ENCODE measurements at regions not wholly inside any gene's neighbourhood (a gene's known extent, or its start where the extent isn't known, plus 50 kb on each side); places are given as distances from the start of the nearest gene placed in this dataset.

GRCh38 chr5:4419281-4419680 lies 720.8 kb upstream of the ADAMTS16 start:
- Histone ChIP-seq H3K27ac (ENCODE audit: low read depth in 2 of 2, low read length in 2 of 2) (no peak overlapping the region), H3K9ac (ENCODE audit: low read length in 3 of 3) (no peak overlapping the region), H3K27me3 (ENCODE audit: control insufficient read depth, insufficient read depth, low read length) (no peaks in the 10 kb centered on the region), H3K4me3 (ENCODE audit: low read length in 3 of 3) (no peak overlapping the region), H3K9me3 (ENCODE audit: control insufficient read depth in 2 of 3, insufficient read depth in 1 of 3, low read length in 3 of 3) (no peaks in the 10 kb centered on the region), H3K4me1 (ENCODE audit: control insufficient read depth in 2 of 3, insufficient read depth in 2 of 3, low read depth in 1 of 3, low read length in 3 of 3) (no peaks in the 10 kb centered on the region), H3K36me3 (ENCODE audit: control insufficient read depth in 2 of 3, insufficient read depth in 3 of 3, low read length in 3 of 3) (no peaks in the 10 kb centered on the region)
- intact Hi-C loops (cut with DNase I) = no loop called here
- TF ChIP-seq, protein P1, sequence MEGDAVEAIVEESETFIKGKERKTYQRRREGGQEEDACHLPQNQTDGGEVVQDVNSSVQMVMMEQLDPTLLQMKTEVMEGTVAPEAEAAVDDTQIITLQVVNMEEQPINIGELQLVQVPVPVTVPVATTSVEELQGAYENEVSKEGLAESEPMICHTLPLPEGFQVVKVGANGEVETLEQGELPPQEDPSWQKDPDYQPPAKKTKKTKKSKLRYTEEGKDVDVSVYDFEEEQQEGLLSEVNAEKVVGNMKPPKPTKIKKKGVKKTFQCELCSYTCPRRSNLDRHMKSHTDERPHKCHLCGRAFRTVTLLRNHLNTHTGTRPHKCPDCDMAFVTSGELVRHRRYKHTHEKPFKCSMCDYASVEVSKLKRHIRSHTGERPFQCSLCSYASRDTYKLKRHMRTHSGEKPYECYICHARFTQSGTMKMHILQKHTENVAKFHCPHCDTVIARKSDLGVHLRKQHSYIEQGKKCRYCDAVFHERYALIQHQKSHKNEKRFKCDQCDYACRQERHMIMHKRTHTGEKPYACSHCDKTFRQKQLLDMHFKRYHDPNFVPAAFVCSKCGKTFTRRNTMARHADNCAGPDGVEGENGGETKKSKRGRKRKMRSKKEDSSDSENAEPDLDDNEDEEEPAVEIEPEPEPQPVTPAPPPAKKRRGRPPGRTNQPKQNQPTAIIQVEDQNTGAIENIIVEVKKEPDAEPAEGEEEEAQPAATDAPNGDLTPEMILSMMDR (IDR thresholded peaks at IDR 0.05; ENCODE audit: borderline replicate concordance, extremely low read depth, insufficient read depth) = no peak
- peak in 2 of 5 donors; percentile 29 to 35 for DNase-seq
- FAIRE-seq = no peak

DNA sequence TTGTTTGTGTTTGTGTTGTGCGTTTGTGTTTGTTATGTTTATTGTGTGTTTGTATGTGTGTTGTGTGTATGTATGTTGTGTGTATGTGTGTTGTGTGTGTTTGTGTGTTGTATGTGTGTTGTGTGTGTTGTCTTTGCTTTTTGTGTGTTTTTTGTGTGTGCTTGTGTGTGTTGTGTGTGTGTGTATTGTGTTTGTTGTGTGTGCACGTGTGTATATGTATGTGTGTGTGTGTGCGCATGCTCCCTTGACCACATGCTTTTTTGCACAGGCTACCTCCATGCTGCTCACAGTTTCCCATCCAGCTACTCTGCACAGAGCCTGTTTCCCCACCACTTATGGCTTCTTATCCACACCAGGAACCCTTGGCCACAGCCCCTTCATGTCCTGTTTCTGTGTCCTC lies 720.0 kb upstream of the ADAMTS16 start:
- no peak for FAIRE-seq

GRCh38 chr5:4420681-4421080 lies 719.4 kb upstream of the ADAMTS16 start:
- no peaks in the 10 kb centered on the region for H3K36me3 ChIP-seq (ENCODE audit: control insufficient read depth in 2 of 3, insufficient read depth in 3 of 3, low read length in 3 of 3)
- no peak overlapping the region for H3K4me3 ChIP-seq (ENCODE audit: low read length in 3 of 3)
- DNase-seq (peak in 1 of 5 donors; percentile 7), FAIRE-seq (no peak)
- intact Hi-C loops (cut with DNase I) = no loop called here
- H3K9me3 ChIP-seq (ENCODE audit: control insufficient read depth in 2 of 3, insufficient read depth in 1 of 3, low read length in 3 of 3) = no peaks in the 10 kb centered on the region
- TF ChIP-seq, protein P1 (IDR thresholded peaks at IDR 0.05; ENCODE audit: borderline replicate concordance, extremely low read depth, insufficient read depth) = no peak
- no peaks in the 10 kb centered on the region for H3K4me1 ChIP-seq (ENCODE audit: control insufficient read depth in 2 of 3, insufficient read depth in 2 of 3, low read depth in 1 of 3, low read length in 3 of 3)
- no peak overlapping the region for H3K27ac ChIP-seq (ENCODE audit: low read depth in 2 of 2, low read length in 2 of 2)
- no peak overlapping the region for H3K9ac ChIP-seq (ENCODE audit: low read length in 3 of 3)
- H3K27me3 ChIP-seq (ENCODE audit: control insufficient read depth, insufficient read depth, low read length) = no peaks in the 10 kb centered on the region

More for the DNA sequence above, 720.0 kb upstream of the ADAMTS16 start:
- no peak overlapping the region for H3K9ac ChIP-seq (ENCODE audit: low read length in 3 of 3)
- H3K9me3 ChIP-seq (ENCODE audit: control insufficient read depth in 2 of 3, insufficient read depth in 1 of 3, low read length in 3 of 3) = no peaks in the 10 kb centered on the region
- H3K36me3 ChIP-seq (ENCODE audit: control insufficient read depth in 2 of 3, insufficient read depth in 3 of 3, low read length in 3 of 3) = no peaks in the 10 kb centered on the region
- H3K27me3 ChIP-seq (ENCODE audit: control insufficient read depth, insufficient read depth, low read length) = no peaks in the 10 kb centered on the region
- TF ChIP-seq, protein P1 (IDR thresholded peaks at IDR 0.05; ENCODE audit: borderline replicate concordance, extremely low read depth, insufficient read depth) = no peak
- intact Hi-C loops (cut with DNase I) = no loop called here
- H3K27ac ChIP-seq (ENCODE audit: low read depth in 2 of 2, low read length in 2 of 2) = no peak overlapping the region
- no peak overlapping the region for H3K4me3 ChIP-seq (ENCODE audit: low read length in 3 of 3)
- no peak for DNase-seq
- no peaks in the 10 kb centered on the region for H3K4me1 ChIP-seq (ENCODE audit: control insufficient read depth in 2 of 3, insufficient read depth in 2 of 3, low read depth in 1 of 3, low read length in 3 of 3)

DNA sequence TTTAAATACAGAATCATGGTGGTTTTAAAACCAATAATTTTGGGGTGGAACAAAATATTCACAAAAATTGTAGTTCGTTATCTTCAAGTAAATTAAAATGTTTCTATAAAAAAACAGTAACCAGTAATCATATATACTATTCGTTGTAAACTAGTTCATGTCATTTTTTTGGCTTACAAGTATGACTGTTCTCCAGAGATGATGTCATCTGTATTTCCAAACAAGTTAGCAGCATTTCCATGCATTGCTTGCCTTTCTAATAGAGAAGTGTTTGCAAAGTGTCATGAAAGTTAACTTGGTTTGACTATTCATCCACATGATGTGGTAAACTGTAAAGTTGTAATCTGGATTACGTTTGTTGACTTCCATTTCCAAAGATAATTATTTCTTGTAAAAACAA lies 717.9 kb upstream of the ADAMTS16 start:
- DNase-seq = no peak
- Histone ChIP-seq H3K9ac (ENCODE audit: low read length in 3 of 3) (no peak overlapping the region), H3K27ac (ENCODE audit: low read depth in 2 of 2, low read length in 2 of 2) (no peak overlapping the region), H3K4me1 (ENCODE audit: control insufficient read depth in 2 of 3, insufficient read depth in 2 of 3, low read depth in 1 of 3, low read length in 3 of 3) (no peaks in the 10 kb centered on the region), H3K4me3 (ENCODE audit: low read length in 3 of 3) (no peak overlapping the region), H3K27me3 (ENCODE audit: control insufficient read depth, insufficient read depth, low read length) (no peaks in the 10 kb centered on the region), H3K9me3 (ENCODE audit: control insufficient read depth in 2 of 3, insufficient read depth in 1 of 3, low read length in 3 of 3) (no peaks in the 10 kb centered on the region), H3K36me3 (ENCODE audit: control insufficient read depth in 2 of 3, insufficient read depth in 3 of 3, low read length in 3 of 3) (no peaks in the 10 kb centered on the region)
- intact Hi-C loops (cut with DNase I) = no loop called here
- FAIRE-seq = no peak
- TF ChIP-seq, protein P1 (IDR thresholded peaks at IDR 0.05; ENCODE audit: borderline replicate concordance, extremely low read depth, insufficient read depth) = no peak

Data from kidney (tissue), 13 donors.